HG03378 (cell line): ENCODE measurements at regions not wholly inside any gene's neighbourhood (a gene's known extent, or its start where the extent isn't known, plus 50 kb on each side); places are given as distances from the start of the nearest gene placed in this dataset.
"Not testable (repeated sequence)": the region's sequence is repeated elsewhere in the genome, so short reads cannot be mapped to it uniquely, and the experiment has no call there.

Experiments
- ATAC-seq: cut with Tn5 transposase; IDR thresholded peaks from one replicate; pipeline ENCODE4 v1.9.1; 2021; ENCODE audit warnings: mild to moderate bottlenecking, moderate library complexity; ENCODE audit not compliant: unreplicated experiment

- ATAC-seq, result no peak
Measured at GRCh38 chr6:85236636-85237035, 213.2 kb upstream of the NT5E start.

DNA sequence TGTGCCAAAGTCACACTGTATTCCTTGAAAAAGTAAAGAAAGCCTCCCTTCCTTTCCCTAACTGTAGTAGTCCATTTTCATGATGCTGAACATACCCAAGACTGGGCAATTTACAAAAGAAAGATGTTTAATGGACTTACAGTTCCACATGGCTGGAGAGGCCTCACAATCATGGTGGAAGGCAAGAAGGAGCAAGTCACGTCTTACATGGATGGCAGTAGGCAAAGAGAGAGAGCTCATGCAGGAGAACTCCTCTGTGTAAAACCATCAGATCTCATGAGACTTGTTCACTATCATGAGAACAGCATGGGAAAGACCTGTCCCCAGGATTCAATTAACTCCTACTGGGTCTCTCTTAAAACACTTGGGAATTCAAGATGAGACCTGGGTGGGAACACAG, 222.5 kb upstream of the NT5E start:
- ATAC-seq, result not testable (repeated sequence)

- not testable (repeated sequence) for ATAC-seq
Measured at GRCh38 chr6:85212794-85213193, 237.1 kb upstream of the NT5E start.

DNA sequence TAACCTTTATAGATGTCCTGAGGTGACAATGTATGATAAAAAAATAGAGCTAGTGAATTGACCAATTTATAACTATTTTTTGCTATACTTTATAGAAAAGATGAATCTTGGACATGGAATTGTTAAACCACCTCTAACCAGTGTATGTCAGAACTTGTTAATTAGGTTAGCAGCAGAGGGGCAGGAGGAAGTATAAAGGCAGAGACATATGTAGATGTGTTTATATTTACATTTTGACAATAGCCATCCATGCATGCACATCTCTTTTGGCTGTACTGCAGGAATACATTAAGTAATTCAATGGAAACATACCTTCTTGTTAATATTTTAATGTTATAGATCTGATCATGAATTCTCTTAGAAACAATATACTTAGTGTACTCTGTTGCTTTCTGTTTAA, 254.6 kb upstream of the NT5E start:
- ATAC-seq, result no peak

DNA sequence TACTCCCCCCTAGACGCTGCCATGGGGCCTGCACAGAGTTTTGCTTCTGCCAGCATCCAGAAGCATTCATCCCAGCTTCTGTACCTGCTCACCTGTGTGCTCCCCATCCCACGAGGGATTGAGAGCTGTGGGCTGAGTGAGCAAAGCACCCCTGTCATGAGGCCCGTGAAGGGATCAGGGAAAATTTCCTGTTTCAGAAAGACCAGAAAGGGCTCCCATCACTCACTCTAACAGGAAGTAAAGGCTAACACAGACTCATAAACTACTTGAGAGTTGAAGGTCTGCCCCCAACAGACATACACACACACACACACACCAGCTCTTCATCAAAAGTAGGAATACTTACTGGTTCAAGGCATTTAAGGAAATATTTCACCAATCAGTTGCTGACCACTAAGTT, 256.5 kb upstream of the NT5E start:
- no peak for ATAC-seq

GRCh38 chr6:85192596-85192995, 257.3 kb upstream of the NT5E start:
- no peak for ATAC-seq

GRCh38 chr6:85192186-85192585, 257.7 kb upstream of the NT5E start:
- no peak for ATAC-seq

DNA sequence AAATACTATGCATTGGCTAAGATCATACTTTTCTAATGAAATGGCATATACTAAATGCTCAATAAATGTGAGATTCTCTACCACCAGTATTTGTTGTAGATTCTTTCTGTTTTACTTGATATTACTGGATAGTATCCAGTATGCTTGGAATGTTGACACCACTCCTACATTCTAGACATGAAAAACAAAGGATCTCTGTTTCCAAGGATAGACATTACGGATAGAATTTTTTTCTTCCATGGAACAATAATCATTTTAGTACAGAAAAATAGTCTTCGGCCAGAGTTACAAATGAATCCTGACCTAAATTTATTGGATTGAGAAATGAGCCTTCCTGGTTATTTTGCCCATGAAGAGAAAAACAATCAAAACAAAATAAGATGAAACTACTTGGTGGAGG, 258.2 kb upstream of the NT5E start:
- no peak for ATAC-seq

DNA sequence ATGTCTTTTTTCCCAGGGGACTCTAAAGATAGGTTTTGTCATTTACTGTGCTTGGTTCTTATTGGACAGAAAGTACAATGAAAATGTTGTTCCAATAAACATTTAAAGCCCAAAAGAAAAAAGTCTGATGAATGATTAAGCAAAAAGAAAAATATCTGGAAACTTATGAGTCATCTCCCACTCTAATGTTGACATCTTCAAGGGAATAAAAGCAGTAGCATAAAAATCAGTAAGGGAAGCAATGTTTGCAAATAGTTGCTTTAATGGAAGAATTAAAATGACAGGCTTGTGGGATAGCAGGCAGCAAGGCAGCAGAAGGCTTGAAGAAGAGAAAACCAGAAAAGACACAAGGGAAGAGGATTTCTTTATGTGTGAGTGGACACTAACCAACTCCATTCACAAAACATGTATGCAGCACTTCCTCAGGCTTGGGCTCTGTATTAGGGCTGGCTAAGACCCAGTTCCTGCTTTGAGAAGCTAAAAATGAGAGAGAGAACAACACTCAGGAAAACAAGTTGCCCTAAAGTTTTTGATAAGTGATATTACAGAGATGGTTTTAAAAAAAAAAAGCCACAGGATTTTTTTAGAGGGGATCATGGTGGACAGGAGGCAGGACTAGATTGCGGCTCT, 263.2 kb upstream of the NT5E start:
- no peak for ATAC-seq

GRCh38 chr6:85185977-85186376, 263.9 kb upstream of the NT5E start:
- ATAC-seq, result no peak

- ATAC-seq, result no peak
Measured at GRCh38 chr6:85183841-85184240, 266.0 kb upstream of the NT5E start.

GRCh38 chr6:85172705-85173104, 277.2 kb upstream of the NT5E start:
- ATAC-seq, result no peak

DNA sequence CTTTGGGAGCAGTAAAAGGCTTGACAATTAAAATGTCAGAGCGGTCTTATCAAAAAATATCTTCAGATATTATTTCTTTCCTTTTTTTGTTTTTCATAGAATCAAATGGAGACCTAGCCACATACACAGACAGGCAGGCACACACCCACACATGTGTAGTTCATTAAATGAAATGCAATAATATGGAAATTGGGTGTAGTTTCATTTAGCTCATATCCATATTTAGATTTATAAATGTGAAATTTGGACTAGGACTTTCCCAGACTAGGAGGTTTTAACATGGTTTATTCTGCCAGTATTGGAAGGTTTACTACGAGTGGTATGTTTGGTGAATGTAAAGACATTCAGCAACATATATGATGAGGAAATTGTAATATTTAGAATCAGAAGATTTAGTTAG, 277.7 kb upstream of the NT5E start:
- ATAC-seq, result no peak

- ATAC-seq, result no peak
Measured at GRCh38 chr6:85169189-85169588, 280.7 kb upstream of the NT5E start.

DNA sequence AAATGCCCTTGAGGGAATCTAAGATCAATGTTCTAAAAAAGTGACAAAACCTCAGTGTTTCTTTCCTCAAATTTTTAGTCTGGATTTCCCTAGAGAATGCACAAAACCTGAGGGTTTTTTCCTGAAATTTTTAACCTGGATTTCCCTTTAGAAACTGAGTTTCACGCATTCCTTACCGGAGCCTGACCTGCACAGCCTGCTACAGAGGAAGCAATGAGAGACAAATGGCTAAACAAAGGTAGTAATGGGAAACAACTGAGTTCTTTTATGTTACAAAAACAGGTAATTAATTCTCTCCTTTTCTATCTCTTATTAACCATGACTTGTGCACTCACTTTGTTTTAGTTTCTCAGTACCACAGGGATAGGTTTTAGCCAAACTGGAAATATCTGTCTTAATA, 281.7 kb upstream of the NT5E start:
- ATAC-seq, result no peak

GRCh38 chr6:85166114-85166741, 283.7 kb upstream of the NT5E start:
- ATAC-seq, result no peak

GRCh38 chr6:85163156-85164080, 286.5 kb upstream of the NT5E start:
- no peak for ATAC-seq

- ATAC-seq, result no peak
Measured at GRCh38 chr6:85157311-85157710, 292.6 kb upstream of the NT5E start.

DNA sequence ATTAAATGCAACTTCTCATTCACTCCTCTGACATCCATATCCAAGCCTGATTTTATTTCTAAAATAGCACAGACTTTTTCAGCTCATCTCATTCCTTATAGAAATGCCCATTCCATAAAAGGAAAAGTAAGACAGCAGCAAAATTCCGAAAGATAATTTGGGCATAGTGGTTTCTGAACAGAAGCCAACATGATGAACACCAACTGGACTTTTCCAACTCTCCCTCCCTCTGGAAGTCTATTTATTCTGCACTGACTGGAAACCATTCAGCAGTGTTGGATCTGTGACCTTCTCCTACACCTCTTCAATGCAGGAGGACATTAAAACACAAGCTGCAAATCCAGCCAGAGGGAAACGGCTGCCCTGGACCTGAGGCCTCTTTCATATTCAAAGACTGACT, 306.2 kb upstream of the NT5E start:
- ATAC-seq, result no peak

DNA sequence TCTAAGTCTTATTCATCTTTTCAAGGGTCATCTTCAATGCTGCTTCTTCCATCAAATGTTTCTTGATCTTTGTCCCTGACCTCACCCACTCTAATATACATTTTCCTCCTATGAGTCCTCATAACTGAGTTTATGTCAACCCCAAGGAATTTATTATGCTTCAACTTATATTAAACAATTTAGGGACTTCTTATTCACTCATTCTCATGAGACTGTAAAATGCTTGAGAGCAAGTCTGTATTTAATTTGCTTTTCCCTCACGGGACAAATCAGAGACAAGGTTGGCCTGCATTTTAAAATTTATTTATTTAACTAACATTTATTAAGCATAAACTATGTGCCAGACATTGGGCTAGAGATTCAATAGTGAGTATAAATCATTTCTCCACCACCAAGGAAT, 312.0 kb upstream of the NT5E start:
- no peak for ATAC-seq

- ATAC-seq, result no peak
Measured at GRCh38 chr6:85136310-85136709, 313.6 kb upstream of the NT5E start.
